Heart left ventricle (tissue), 13 donors: ENCODE measurements at regions not wholly inside any gene's neighbourhood (a gene's known extent, or its start where the extent isn't known, plus 50 kb on each side); places are given as distances from the start of the nearest gene placed in this dataset.

ENCODE experiments used
- POLR2A ChIP-seq, 2 donors: fragments of 450-650 bp; IDR thresholded peaks; one replicate each; pipeline ENCODE4 v1.6.1; 2017; ENCODE audit warnings: antibody characterized with exemption in 2 of 2, mild to moderate bottlenecking in 2 of 2, moderate library complexity in 2 of 2
- TF ChIP-seq, protein P1 (sequence below), 12 donors: fragments of 200-600 bp; sonication (generic) in 4 of 12; IDR thresholded peaks; one replicate each; pipeline versions ENCODE4 v1.5.0 to v1.8.0; 2018 to 2022; ENCODE audit warnings: antibody characterized with exemption in 12 of 12, mild to moderate bottlenecking in 5 of 12
- donor health status: ischemic (EF 13 %, LVEDD 7.1; RV severe dilation, severe dysfunction).
- donor health status: DM: no; HTN: yes; CAD: no.
- donor health status: DM: no; HTN: no; CAD: no.
- donor health status: ischemic (EF 25% LVEDD 6.9; RV normal size, moderate dysfunction).
- donor health status: ischemic (EF 25% LVEDD 5.7; RV mildly dilated, moderate dysfunction).
- donor health status: ischemic (EF 35%, LVEDD 5.7; RV mildly dilated, moderate dysfunction).
- donor health status: nonischemic (EF 11% LVEDD 7.7; RV severe dilation, severe dysfunction).
- donor health status: DM: yes; HTN: yes; CAD: no.
- donor health status: PGD.
- donor health status: ischemic (EF 29% LVEDD 5.4; RV normal size, mild dysfunction).
- donor health status: nonischemic (EF 23%, LVEDD 6.1; RV moderate dilation, normal function).

DNA sequence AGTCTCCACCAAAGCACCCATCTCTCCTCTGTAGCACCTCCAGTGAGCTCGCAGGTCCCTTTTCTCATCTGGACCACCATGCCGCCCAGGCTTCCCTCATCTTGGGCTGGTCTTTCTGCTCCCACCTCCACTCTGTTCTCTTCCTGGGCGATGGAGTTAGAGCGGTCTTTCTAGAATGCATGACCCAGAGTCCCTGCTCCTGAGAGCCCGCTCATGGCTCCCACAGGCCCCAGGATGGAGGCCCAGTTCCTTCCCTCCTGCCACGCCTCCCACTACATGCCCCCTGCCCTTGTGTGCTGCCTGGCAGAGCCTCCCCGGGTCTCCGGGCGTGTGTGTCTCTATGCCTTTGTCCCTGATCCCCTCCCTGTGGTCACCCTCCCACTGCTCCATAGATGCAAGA is 100.7 kb upstream of the RTL1 start:
- TF ChIP-seq, protein P1, sequence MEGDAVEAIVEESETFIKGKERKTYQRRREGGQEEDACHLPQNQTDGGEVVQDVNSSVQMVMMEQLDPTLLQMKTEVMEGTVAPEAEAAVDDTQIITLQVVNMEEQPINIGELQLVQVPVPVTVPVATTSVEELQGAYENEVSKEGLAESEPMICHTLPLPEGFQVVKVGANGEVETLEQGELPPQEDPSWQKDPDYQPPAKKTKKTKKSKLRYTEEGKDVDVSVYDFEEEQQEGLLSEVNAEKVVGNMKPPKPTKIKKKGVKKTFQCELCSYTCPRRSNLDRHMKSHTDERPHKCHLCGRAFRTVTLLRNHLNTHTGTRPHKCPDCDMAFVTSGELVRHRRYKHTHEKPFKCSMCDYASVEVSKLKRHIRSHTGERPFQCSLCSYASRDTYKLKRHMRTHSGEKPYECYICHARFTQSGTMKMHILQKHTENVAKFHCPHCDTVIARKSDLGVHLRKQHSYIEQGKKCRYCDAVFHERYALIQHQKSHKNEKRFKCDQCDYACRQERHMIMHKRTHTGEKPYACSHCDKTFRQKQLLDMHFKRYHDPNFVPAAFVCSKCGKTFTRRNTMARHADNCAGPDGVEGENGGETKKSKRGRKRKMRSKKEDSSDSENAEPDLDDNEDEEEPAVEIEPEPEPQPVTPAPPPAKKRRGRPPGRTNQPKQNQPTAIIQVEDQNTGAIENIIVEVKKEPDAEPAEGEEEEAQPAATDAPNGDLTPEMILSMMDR (IDR thresholded peaks at IDR 0.05): no peak
- no peak for TF ChIP-seq POLR2A (IDR thresholded peaks at IDR 0.05)
